ENCODE measurements at regions not wholly inside any gene's neighbourhood (a gene's known extent, or its start where the extent isn't known, plus 50 kb on each side); places are given as distances from the start of the nearest gene placed in this dataset.

DNA sequence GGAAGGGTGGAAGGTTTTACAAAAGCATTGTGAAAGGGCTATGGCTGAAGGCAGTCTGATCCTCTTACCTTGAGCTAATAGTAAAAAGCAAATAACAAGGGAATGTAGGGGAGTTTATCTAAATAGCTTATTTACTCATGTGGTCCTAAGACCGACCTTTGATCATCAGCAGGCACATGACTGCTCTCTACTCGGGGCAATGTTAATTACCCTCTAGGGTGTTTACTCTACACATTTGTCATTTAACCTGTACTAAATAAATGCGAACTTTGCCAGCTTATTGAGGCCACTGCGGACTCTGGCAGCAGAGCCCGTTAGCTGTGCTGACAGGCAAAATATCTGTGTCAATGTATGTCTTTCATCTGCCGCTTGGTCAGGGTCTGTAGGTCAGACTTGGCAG, 768.3 kb upstream of the ATXN7L3B start:
- Mint-ChIP-seq H3K27ac (no peak overlapping the region), H3K4me3 (ENCODE audit: low read depth) (no peak overlapping the region)
- DNase-seq (ENCODE audit: low spot score, unreplicated experiment), result no peak

GRCh38 chr12:73798523-73798922, 739.1 kb upstream of the ATXN7L3B start:
- Mint-ChIP-seq H3K9me3 (ENCODE audit: low read depth) (peaks cover 20% of the 10 kb centered on the region), H3K4me1 (ENCODE audit: low read depth) (no peaks in the 10 kb centered on the region), H3K4me3 (ENCODE audit: low read depth) (no peak overlapping the region), H3K27me3 (no peaks in the 10 kb centered on the region), H3K27ac (no peak overlapping the region), H3K36me3 (ENCODE audit: insufficient read depth) (peaks cover 3% of the 10 kb centered on the region)
- DNase-seq (ENCODE audit: low spot score, unreplicated experiment), result no peak
- TF ChIP-seq, protein P1, sequence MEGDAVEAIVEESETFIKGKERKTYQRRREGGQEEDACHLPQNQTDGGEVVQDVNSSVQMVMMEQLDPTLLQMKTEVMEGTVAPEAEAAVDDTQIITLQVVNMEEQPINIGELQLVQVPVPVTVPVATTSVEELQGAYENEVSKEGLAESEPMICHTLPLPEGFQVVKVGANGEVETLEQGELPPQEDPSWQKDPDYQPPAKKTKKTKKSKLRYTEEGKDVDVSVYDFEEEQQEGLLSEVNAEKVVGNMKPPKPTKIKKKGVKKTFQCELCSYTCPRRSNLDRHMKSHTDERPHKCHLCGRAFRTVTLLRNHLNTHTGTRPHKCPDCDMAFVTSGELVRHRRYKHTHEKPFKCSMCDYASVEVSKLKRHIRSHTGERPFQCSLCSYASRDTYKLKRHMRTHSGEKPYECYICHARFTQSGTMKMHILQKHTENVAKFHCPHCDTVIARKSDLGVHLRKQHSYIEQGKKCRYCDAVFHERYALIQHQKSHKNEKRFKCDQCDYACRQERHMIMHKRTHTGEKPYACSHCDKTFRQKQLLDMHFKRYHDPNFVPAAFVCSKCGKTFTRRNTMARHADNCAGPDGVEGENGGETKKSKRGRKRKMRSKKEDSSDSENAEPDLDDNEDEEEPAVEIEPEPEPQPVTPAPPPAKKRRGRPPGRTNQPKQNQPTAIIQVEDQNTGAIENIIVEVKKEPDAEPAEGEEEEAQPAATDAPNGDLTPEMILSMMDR (IDR thresholded peaks at IDR 0.05; ENCODE audit: unreplicated experiment), result no peak

More for the DNA sequence above, 768.3 kb upstream of the ATXN7L3B start:
- Mint-ChIP-seq H3K9me3 (ENCODE audit: low read depth) (peaks cover 18% of the 10 kb centered on the region), H3K36me3 (ENCODE audit: insufficient read depth) (peaks cover 5% of the 10 kb centered on the region), H3K4me1 (ENCODE audit: low read depth) (peaks cover 4% of the 10 kb centered on the region), H3K27me3 (no peaks in the 10 kb centered on the region)
- TF ChIP-seq, protein P1 (IDR thresholded peaks at IDR 0.05; ENCODE audit: unreplicated experiment), result no peak

DNA sequence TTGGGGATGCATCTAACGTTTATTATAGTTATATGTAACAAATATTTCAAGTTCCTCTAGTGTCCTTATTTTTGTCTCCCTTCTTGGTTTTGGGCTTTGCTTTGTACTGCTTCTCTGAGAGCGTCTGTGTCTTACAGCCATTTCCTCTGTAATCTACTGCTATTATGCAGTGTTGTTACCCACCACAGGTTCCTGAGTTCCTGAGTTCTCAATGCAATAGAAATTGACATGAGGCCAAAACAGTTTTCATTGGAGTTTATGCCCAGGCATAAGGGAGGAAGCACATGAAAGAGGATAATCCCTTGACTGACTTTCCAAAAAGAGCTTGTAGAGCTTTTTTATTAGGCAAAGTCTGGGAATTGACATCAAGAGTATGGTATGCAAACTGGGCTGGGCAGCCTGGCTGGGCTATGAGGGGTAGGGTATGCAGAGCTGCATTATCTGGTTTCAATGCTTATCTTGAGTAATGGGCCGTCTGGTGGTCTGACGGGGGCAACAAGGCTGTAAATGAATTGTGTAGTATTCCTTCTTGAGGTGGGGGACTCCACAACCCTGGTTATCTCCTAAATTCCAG, 722.5 kb upstream of the ATXN7L3B start:
- no peaks in the 10 kb centered on the region for H3K36me3 Mint-ChIP-seq (ENCODE audit: insufficient read depth)
- TF ChIP-seq, protein P1 (IDR thresholded peaks at IDR 0.05; ENCODE audit: unreplicated experiment), result no peak
- peaks cover 10% of the 10 kb centered on the region for H3K4me1 Mint-ChIP-seq (ENCODE audit: low read depth)
- no peaks in the 10 kb centered on the region for H3K27me3 Mint-ChIP-seq
- H3K4me3 Mint-ChIP-seq (ENCODE audit: low read depth), result no peak overlapping the region
- no peak overlapping the region for H3K27ac Mint-ChIP-seq
- no peak for DNase-seq (ENCODE audit: low spot score, unreplicated experiment)
- H3K9me3 Mint-ChIP-seq (ENCODE audit: low read depth), result no peaks in the 10 kb centered on the region

DNA sequence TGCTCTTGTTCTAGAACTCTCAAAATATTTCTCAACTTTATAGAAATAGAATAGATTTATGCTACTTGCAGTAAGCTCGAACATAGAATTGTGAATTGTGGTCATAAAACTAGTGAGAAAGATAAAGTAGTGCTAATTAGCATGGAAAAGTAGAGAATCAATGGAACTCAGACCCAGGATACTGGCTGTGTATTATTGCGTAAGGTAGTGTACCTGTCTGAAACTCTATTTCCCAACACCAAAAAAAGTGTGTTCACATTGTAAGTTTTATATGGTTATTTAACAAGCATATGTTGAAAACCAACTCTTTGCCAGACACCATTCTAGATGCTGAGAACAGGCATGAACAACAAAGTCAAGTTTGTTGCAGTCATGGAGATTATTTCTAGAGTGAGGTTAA, 720.5 kb upstream of the ATXN7L3B start:
- TF ChIP-seq, protein P1 (IDR thresholded peaks at IDR 0.05; ENCODE audit: unreplicated experiment), result no peak
- H3K9me3 Mint-ChIP-seq (ENCODE audit: low read depth), result peaks cover 4% of the 10 kb centered on the region
- DNase-seq (ENCODE audit: low spot score, unreplicated experiment), result no peak
- H3K4me1 Mint-ChIP-seq (ENCODE audit: low read depth), result peaks cover 10% of the 10 kb centered on the region
- no peak overlapping the region for H3K27ac Mint-ChIP-seq
- no peak overlapping the region for H3K4me3 Mint-ChIP-seq (ENCODE audit: low read depth)
- no peaks in the 10 kb centered on the region for H3K27me3 Mint-ChIP-seq
- H3K36me3 Mint-ChIP-seq (ENCODE audit: insufficient read depth), result no peaks in the 10 kb centered on the region

- no peak for DNase-seq (ENCODE audit: low spot score, unreplicated experiment)
- no peak overlapping the region for H3K27ac Mint-ChIP-seq
- H3K36me3 Mint-ChIP-seq (ENCODE audit: insufficient read depth), result no peaks in the 10 kb centered on the region
- no peaks in the 10 kb centered on the region for H3K4me1 Mint-ChIP-seq (ENCODE audit: low read depth)
- no peak overlapping the region for H3K4me3 Mint-ChIP-seq (ENCODE audit: low read depth)
- H3K27me3 Mint-ChIP-seq, result no peaks in the 10 kb centered on the region
- TF ChIP-seq, protein P1 (IDR thresholded peaks at IDR 0.05; ENCODE audit: unreplicated experiment), result no peak
- H3K9me3 Mint-ChIP-seq (ENCODE audit: low read depth), result no peaks in the 10 kb centered on the region
Measured at GRCh38 chr12:73833746-73834145, 703.9 kb upstream of the ATXN7L3B start.

All from progenitor cell of endocrine pancreas (in vitro differentiated cells).